Left lung (tissue), 4 donors: ENCODE measurements at regions not wholly inside any gene's neighbourhood (a gene's known extent, or its start where the extent isn't known, plus 50 kb on each side); places are given as distances from the start of the nearest gene placed in this dataset.

Experiments used
- ATAC-seq: fragments of 200-7000 bp; cut with Tn5 transposase; one replicate; pipeline ENCODE4 v1.9.1; 2020; ENCODE audit warnings: moderate library complexity
- DNase-seq, 4 donors: peaks; one replicate each; pipeline ENCODE4 v3.0.0-alpha.2; 2013 to 2020
- H3K27ac ChIP-seq, 2 donors: fragments of 200-600 bp; sonication (generic) in 1 of 2; one replicate each; pipeline versions ENCODE4 v1.5.0 to v1.8.0; 2020 to 2021
- H3K27me3 ChIP-seq, 2 donors: fragments of 200-600 bp; sonication (generic) in 1 of 2; one replicate each; pipeline versions ENCODE4 v1.5.0 to v1.8.0; 2020 to 2021
- H3K36me3 ChIP-seq, 2 donors: fragments of 200-600 bp; sonication (generic) in 1 of 2; one replicate each; pipeline versions ENCODE4 v1.5.0 to v1.8.0; 2020 to 2021
- H3K4me1 ChIP-seq, 2 donors: fragments of 200-600 bp; one replicate each; pipeline ENCODE4 v1.8.0; 2021
- H3K4me3 ChIP-seq, 2 donors: fragments of 200-600 bp; sonication (generic) in 1 of 2; one replicate each; pipeline versions ENCODE4 v1.5.0 to v1.8.0; 2020 to 2021; ENCODE audit warnings: mild to moderate bottlenecking in 1 of 2
- H3K9me3 ChIP-seq, 2 donors: fragments of 200-600 bp; sonication (generic) in 1 of 2; one replicate each; pipeline versions ENCODE4 v1.5.0 to v1.8.0; 2020 to 2021
- CTCF ChIP-seq, 2 donors: fragments of 200-600 bp; sonication (generic) in 1 of 2; IDR thresholded peaks; one replicate each; pipeline versions ENCODE4 v1.5.0 to v1.8.0; 2021; ENCODE audit warnings: antibody characterized with exemption in 2 of 2
- intact Hi-C, 2 donors: fragments of 100-400 bp; cut with DNase I; formaldehyde crosslinking; loops; one replicate each; pipeline versions ENCODE4 v1.11.2 to v1.14.2; 2022
- donor health status: DM: no; HTN: yes; CAD: no.
- donor health status: DM: no; HTN: no; CAD: no.

- Histone ChIP-seq H3K9me3 (no peaks in the 10 kb centered on the region), H3K4me1 (peaks cover 3 to 11% of the 10 kb centered on the region in 2 donors), H3K4me3 (no peak overlapping the region), H3K27me3 (no peaks in the 10 kb centered on the region), H3K27ac (no peak overlapping the region), H3K36me3 (no peaks in the 10 kb centered on the region)
- ATAC-seq = no peak
- TF ChIP-seq CTCF (IDR thresholded peaks at IDR 0.05) = no peak
- intact Hi-C loops = no loop called here
- no peak for DNase-seq
Measured at GRCh38 chr2:234403751-234404150, 93.1 kb downstream of the ARL4C start.

GRCh38 chr2:234403074-234403473, 93.8 kb downstream of the ARL4C start:
- H3K36me3 ChIP-seq = no peaks in the 10 kb centered on the region
- H3K9me3 ChIP-seq = no peaks in the 10 kb centered on the region
- peaks cover 3 to 11% of the 10 kb centered on the region in 2 donors for H3K4me1 ChIP-seq
- ATAC-seq (no peak), DNase-seq (no peak)
- H3K27ac ChIP-seq = no peak overlapping the region
- intact Hi-C loops = no loop called here
- TF ChIP-seq CTCF (IDR thresholded peaks at IDR 0.05) = no peak
- no peaks in the 10 kb centered on the region for H3K27me3 ChIP-seq
- H3K4me3 ChIP-seq = no peak overlapping the region

GRCh38 chr2:234401426-234401825, 95.5 kb downstream of the ARL4C start:
- TF ChIP-seq CTCF (IDR thresholded peaks at IDR 0.05) = no peak
- Histone ChIP-seq H3K4me3 (no peak overlapping the region), H3K9me3 (no peaks in the 10 kb centered on the region), H3K27me3 (no peaks in the 10 kb centered on the region), H3K36me3 (no peaks in the 10 kb centered on the region), H3K4me1 (peaks cover 3 to 11% of the 10 kb centered on the region in 2 donors), H3K27ac (no peak overlapping the region)
- DNase-seq (no peak), ATAC-seq (no peak)
- intact Hi-C loops = no loop called here

- Histone ChIP-seq H3K4me1 (no peaks in the 10 kb centered on the region), H3K27me3 (no peaks in the 10 kb centered on the region), H3K36me3 (no peaks in the 10 kb centered on the region), H3K27ac (no peak overlapping the region), H3K4me3 (no peak overlapping the region), H3K9me3 (no peaks in the 10 kb centered on the region)
- intact Hi-C loops = no loop called here
- no peak for TF ChIP-seq CTCF (IDR thresholded peaks at IDR 0.05)
- no peak for ATAC-seq
- DNase-seq = no peak
Measured at GRCh38 chr2:234399451-234400246, 97.2 kb downstream of the ARL4C start.

GRCh38 chr2:234398531-234398930, 98.3 kb downstream of the ARL4C start:
- H3K4me1 ChIP-seq = no peaks in the 10 kb centered on the region
- no peak for ATAC-seq
- no peaks in the 10 kb centered on the region for H3K9me3 ChIP-seq
- H3K36me3 ChIP-seq = no peaks in the 10 kb centered on the region
- no peaks in the 10 kb centered on the region for H3K27me3 ChIP-seq
- no peak for TF ChIP-seq CTCF (IDR thresholded peaks at IDR 0.05)
- DNase-seq = no peak
- no peak overlapping the region for H3K27ac ChIP-seq
- intact Hi-C loops = no loop called here
- H3K4me3 ChIP-seq = no peak overlapping the region
